ENCODE measurements at regions not wholly inside any gene's neighbourhood (a gene's known extent, or its start where the extent isn't known, plus 50 kb on each side); places are given as distances from the start of the nearest gene placed in this dataset.
"Not testable (repeated sequence)": the region's sequence is repeated elsewhere in the genome, so short reads cannot be mapped to it uniquely, and the experiment has no call there.

DNA sequence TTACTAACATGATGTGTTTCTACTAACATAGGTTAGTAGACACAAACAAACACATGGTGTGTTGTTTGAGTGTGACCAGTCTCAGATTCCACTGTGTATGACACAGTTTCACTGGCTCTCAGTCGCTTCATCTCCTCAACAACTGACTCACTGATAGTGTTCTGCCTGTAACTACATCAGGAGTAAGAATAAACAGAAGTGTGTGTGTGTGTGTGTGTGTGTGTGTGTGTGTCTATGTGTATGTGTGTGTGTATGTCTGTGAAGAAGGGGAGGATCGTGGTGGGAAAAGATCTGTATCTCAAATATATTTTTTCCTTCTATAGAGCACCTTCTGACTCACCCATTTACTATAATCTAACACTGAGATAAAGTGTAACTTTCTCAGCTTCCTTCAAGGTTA is 391.0 kb downstream of the PTPRC start:
- Histone ChIP-seq H3F3A (ENCODE audit: insufficient read depth, low read length) (no peaks in the 10 kb centered on the region; the same call in 1 of the 2 replicates), H3K27ac (ENCODE audit: low read depth, low read length, poor library complexity, severe bottlenecking) (peak overlapping the region; percentile 3), H3K9ac (ENCODE audit: low read length) (no peak overlapping the region), H3K4me1 (ENCODE audit: insufficient read depth, low read length, severe bottlenecking) (peaks cover 31% of the 10 kb centered on the region), H3K36me3 (ENCODE audit: insufficient read depth, low read length) (no peaks in the 10 kb centered on the region), H3K27me3 (ENCODE audit: insufficient read depth, low read length) (no peaks in the 10 kb centered on the region), H3K79me2 (ENCODE audit: insufficient read depth, low read length) (no peaks in the 10 kb centered on the region), H2AFZ (ENCODE audit: low read length) (no peak overlapping the region), H3K9me3 (ENCODE audit: low read length) (peaks cover 6% of the 10 kb centered on the region; the same call in 1 of the 2 replicates), H3K4me3 (ENCODE audit: low read depth, low read length, poor library complexity, severe bottlenecking) (no peak overlapping the region), H4K20me1 (ENCODE audit: insufficient read depth, low read length) (no peaks in the 10 kb centered on the region), H3K9me2 (ENCODE audit: low read depth, low read length) (no peaks in the 10 kb centered on the region), H3K4me2 (ENCODE audit: low read length) (no peak overlapping the region)
- TF ChIP-seq, protein P1, sequence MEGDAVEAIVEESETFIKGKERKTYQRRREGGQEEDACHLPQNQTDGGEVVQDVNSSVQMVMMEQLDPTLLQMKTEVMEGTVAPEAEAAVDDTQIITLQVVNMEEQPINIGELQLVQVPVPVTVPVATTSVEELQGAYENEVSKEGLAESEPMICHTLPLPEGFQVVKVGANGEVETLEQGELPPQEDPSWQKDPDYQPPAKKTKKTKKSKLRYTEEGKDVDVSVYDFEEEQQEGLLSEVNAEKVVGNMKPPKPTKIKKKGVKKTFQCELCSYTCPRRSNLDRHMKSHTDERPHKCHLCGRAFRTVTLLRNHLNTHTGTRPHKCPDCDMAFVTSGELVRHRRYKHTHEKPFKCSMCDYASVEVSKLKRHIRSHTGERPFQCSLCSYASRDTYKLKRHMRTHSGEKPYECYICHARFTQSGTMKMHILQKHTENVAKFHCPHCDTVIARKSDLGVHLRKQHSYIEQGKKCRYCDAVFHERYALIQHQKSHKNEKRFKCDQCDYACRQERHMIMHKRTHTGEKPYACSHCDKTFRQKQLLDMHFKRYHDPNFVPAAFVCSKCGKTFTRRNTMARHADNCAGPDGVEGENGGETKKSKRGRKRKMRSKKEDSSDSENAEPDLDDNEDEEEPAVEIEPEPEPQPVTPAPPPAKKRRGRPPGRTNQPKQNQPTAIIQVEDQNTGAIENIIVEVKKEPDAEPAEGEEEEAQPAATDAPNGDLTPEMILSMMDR (IDR thresholded peaks at IDR 0.05; ENCODE audit: low read length) = no peak
- no peak for TF ChIP-seq EZH2 (IDR thresholded peaks at IDR 0.05; ENCODE audit: borderline replicate concordance, low read length)

DNA sequence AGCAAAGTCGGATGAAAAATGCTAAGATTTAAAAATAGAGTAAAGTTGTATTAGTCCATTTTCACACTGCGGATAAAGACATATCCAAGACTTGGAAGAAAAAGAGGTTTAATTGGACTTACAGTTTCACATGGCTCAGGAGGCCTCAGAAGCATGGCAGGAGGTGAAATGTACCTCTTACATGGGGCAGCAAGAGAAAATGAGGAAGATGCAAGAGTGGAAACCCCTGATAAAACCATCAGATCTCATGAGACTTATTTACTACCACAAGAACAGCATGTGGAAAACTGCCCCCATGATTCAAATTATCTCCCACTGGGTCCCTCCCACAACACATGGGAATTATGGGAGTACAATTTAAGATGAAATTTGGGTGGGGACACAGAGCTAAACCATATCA is 391.7 kb downstream of the PTPRC start:
- not testable (repeated sequence) for H3F3A ChIP-seq (ENCODE audit: insufficient read depth, low read length); H3K27me3 ChIP-seq (ENCODE audit: insufficient read depth, low read length); H3K4me2 ChIP-seq (ENCODE audit: low read length); H3K79me2 ChIP-seq (ENCODE audit: insufficient read depth, low read length); H3K9ac ChIP-seq (ENCODE audit: low read length); H2AFZ ChIP-seq (ENCODE audit: low read length); H3K27ac ChIP-seq (ENCODE audit: low read depth, low read length, poor library complexity, severe bottlenecking); H3K9me3 ChIP-seq (ENCODE audit: low read length); H4K20me1 ChIP-seq (ENCODE audit: insufficient read depth, low read length); H3K9me2 ChIP-seq (ENCODE audit: low read depth, low read length); H3K4me3 ChIP-seq (ENCODE audit: low read depth, low read length, poor library complexity, severe bottlenecking); H3K36me3 ChIP-seq (ENCODE audit: insufficient read depth, low read length)
- peaks cover 37% of the 10 kb centered on the region for H3K4me1 ChIP-seq (ENCODE audit: insufficient read depth, low read length, severe bottlenecking)

DNA sequence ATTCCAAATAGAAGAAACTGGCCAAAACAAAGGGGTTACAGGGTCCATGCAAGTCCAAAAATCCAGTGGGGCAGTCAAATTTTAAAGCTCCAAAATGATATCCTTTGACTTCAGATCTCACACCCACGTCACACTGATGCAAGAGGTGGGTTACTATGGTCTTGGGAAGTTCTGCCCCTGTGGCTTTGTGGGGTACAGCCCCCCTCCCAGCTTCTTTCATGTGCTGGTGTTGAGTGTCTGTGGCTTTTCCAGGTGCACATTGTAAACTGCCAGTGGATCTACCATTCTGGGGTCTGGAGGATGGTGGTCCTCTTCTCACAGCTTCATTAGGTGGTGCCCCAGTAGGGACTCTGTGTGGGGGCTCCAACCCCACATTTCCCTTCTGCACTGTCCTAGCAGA is 392.3 kb downstream of the PTPRC start:
- not testable (repeated sequence) for H3K9ac ChIP-seq (ENCODE audit: low read length); H3K79me2 ChIP-seq (ENCODE audit: insufficient read depth, low read length); H3K4me3 ChIP-seq (ENCODE audit: low read depth, low read length, poor library complexity, severe bottlenecking); H3K9me3 ChIP-seq (ENCODE audit: low read length); H2AFZ ChIP-seq (ENCODE audit: low read length); H4K20me1 ChIP-seq (ENCODE audit: insufficient read depth, low read length); H3K9me2 ChIP-seq (ENCODE audit: low read depth, low read length); H3F3A ChIP-seq (ENCODE audit: insufficient read depth, low read length); H3K4me2 ChIP-seq (ENCODE audit: low read length); H3K27me3 ChIP-seq (ENCODE audit: insufficient read depth, low read length); H3K27ac ChIP-seq (ENCODE audit: low read depth, low read length, poor library complexity, severe bottlenecking); H3K36me3 ChIP-seq (ENCODE audit: insufficient read depth, low read length)
- peaks cover 44% of the 10 kb centered on the region for H3K4me1 ChIP-seq (ENCODE audit: insufficient read depth, low read length, severe bottlenecking)

DNA sequence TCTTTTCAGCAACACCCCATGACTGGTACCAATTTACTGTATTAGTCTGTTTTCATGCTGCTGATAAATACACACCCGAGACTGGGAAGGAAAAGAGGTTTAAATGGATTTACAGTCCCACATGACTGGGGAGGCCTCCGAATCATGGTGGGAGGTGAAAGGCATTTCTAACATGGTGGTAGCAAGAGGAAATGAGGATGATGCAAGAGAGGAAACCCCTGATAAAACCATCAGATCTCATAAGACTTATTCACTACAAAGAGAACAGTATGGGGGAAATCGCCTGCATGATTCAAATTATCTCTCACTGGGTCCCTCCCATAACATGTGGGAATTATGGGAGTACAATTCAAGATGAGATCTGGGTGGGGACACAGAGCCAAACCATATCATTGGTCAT is 393.6 kb downstream of the PTPRC start:
- H3K9me2 ChIP-seq (ENCODE audit: low read depth, low read length); H3K4me2 ChIP-seq (ENCODE audit: low read length); H3K79me2 ChIP-seq (ENCODE audit: insufficient read depth, low read length); H3K27me3 ChIP-seq (ENCODE audit: insufficient read depth, low read length); H3K36me3 ChIP-seq (ENCODE audit: insufficient read depth, low read length); H3K9me3 ChIP-seq (ENCODE audit: low read length); H3K9ac ChIP-seq (ENCODE audit: low read length); H3K27ac ChIP-seq (ENCODE audit: low read depth, low read length, poor library complexity, severe bottlenecking); H3K4me3 ChIP-seq (ENCODE audit: low read depth, low read length, poor library complexity, severe bottlenecking); H2AFZ ChIP-seq (ENCODE audit: low read length); H4K20me1 ChIP-seq (ENCODE audit: insufficient read depth, low read length); H3F3A ChIP-seq (ENCODE audit: insufficient read depth, low read length): not testable (repeated sequence)
- H3K4me1 ChIP-seq (ENCODE audit: insufficient read depth, low read length, severe bottlenecking) = peaks cover 48% of the 10 kb centered on the region

DNA sequence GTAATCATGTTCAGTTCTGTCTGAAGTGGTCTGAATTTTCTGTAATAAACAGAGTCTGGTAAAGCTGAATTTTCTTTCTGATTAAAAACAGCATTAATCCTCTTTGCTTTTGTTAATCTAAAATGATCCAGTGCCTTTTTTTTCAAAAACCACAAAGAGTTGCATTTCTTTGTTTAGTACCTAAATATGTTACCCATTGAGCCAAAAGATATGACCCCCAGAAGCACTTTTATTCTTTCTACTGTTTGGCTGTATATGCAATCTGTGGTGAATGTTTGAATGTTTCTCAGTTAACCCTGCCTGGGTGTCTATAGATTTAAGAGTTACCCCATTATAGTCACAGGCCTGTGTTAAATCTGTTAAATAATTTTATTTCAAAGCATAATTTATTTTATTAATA is 394.8 kb downstream of the PTPRC start:
- Histone ChIP-seq H3K4me1 (ENCODE audit: insufficient read depth, low read length, severe bottlenecking) (peaks cover 57% of the 10 kb centered on the region), H3K36me3 (ENCODE audit: insufficient read depth, low read length) (no peaks in the 10 kb centered on the region), H3K27me3 (ENCODE audit: insufficient read depth, low read length) (no peaks in the 10 kb centered on the region), H3F3A (ENCODE audit: insufficient read depth, low read length) (no peaks in the 10 kb centered on the region), H3K9ac (ENCODE audit: low read length) (no peak overlapping the region), H3K4me2 (ENCODE audit: low read length) (no peak overlapping the region), H2AFZ (ENCODE audit: low read length) (0 out of 2 replicates have a peak overlapping the region, but pooled peaks have one; percentile 6), H3K4me3 (ENCODE audit: low read depth, low read length, poor library complexity, severe bottlenecking) (no peak overlapping the region), H3K79me2 (ENCODE audit: insufficient read depth, low read length) (no peaks in the 10 kb centered on the region), H3K9me3 (ENCODE audit: low read length) (peaks cover 5% of the 10 kb centered on the region; the same call in 1 of the 2 replicates), H4K20me1 (ENCODE audit: insufficient read depth, low read length) (no peaks in the 10 kb centered on the region), H3K9me2 (ENCODE audit: low read depth, low read length) (no peaks in the 10 kb centered on the region), H3K27ac (ENCODE audit: low read depth, low read length, poor library complexity, severe bottlenecking) (peak overlapping the region; percentile 18)
- no peak for TF ChIP-seq EZH2 (IDR thresholded peaks at IDR 0.05; ENCODE audit: borderline replicate concordance, low read length)
- TF ChIP-seq, protein P1 (IDR thresholded peaks at IDR 0.05; ENCODE audit: low read length) = no peak

Measured in OCI-LY1 (cell line).